ENCODE measurements at regions not wholly inside any gene's neighbourhood (a gene's known extent, or its start where the extent isn't known, plus 50 kb on each side); places are given as distances from the start of the nearest gene placed in this dataset.

GRCh38 chrX:109312757-109313156 is 169.1 kb downstream of the GUCY2F start:
- Histone ChIP-seq H3K27ac (ENCODE audit: low read depth in 2 of 2, low read length in 1 of 2) (no peak overlapping the region), H3K4me3 (ENCODE audit: low read depth in 1 of 2, low read length in 2 of 2) (no peak overlapping the region), H3K9me3 (ENCODE audit: control insufficient read depth in 2 of 2, insufficient read depth in 1 of 2, low read depth in 1 of 2, low read length in 1 of 2) (no peaks in the 10 kb centered on the region), H3K27me3 (ENCODE audit: control insufficient read depth in 1 of 2, insufficient read depth in 2 of 2, low read length in 2 of 2) (peaks cover 0 to 12% of the 10 kb centered on the region in 2 donors), H3K36me3 (ENCODE audit: control insufficient read depth in 2 of 2, insufficient read depth in 2 of 2, low read length in 1 of 2) (no peaks in the 10 kb centered on the region), H3K4me1 (ENCODE audit: control insufficient read depth in 2 of 2, insufficient read depth in 2 of 2, low read length in 1 of 2) (no peaks in the 10 kb centered on the region)
- WGBS, 2 donors, result 56% methylated on average over 3 of the region's 3 CpGs

- Histone ChIP-seq H3K36me3 (ENCODE audit: control insufficient read depth in 2 of 2, insufficient read depth in 2 of 2, low read length in 1 of 2) (no peaks in the 10 kb centered on the region), H3K27me3 (ENCODE audit: control insufficient read depth in 1 of 2, insufficient read depth in 2 of 2, low read length in 2 of 2) (peaks cover 0 to 17% of the 10 kb centered on the region in 2 donors), H3K27ac (ENCODE audit: low read depth in 2 of 2, low read length in 1 of 2) (no peak overlapping the region), H3K4me1 (ENCODE audit: control insufficient read depth in 2 of 2, insufficient read depth in 2 of 2, low read length in 1 of 2) (no peaks in the 10 kb centered on the region), H3K4me3 (ENCODE audit: low read depth in 1 of 2, low read length in 2 of 2) (no peak overlapping the region), H3K9me3 (ENCODE audit: control insufficient read depth in 2 of 2, insufficient read depth in 1 of 2, low read depth in 1 of 2, low read length in 1 of 2) (no peaks in the 10 kb centered on the region)
- WGBS, 2 donors, result 81 to 89% methylated on average over 8 of the region's 8 CpGs
Observed at GRCh38 chrX:109310031-109310430, 171.9 kb downstream of the GUCY2F start.

GRCh38 chrX:109301177-109301576 is 180.7 kb downstream of the GUCY2F start:
- no peak overlapping the region for H3K4me3 ChIP-seq (ENCODE audit: low read depth in 1 of 2, low read length in 2 of 2)
- no peaks in the 10 kb centered on the region for H3K9me3 ChIP-seq (ENCODE audit: control insufficient read depth in 2 of 2, insufficient read depth in 1 of 2, low read depth in 1 of 2, low read length in 1 of 2)
- 65 to 71% methylated on average over 2 of the region's 2 CpGs for WGBS, 2 donors
- no peaks in the 10 kb centered on the region for H3K36me3 ChIP-seq (ENCODE audit: control insufficient read depth in 2 of 2, insufficient read depth in 2 of 2, low read length in 1 of 2)
- no peak overlapping the region for H3K27ac ChIP-seq (ENCODE audit: low read depth in 2 of 2, low read length in 1 of 2)
- no peaks in the 10 kb centered on the region for H3K4me1 ChIP-seq (ENCODE audit: control insufficient read depth in 2 of 2, insufficient read depth in 2 of 2, low read length in 1 of 2)
- H3K27me3 ChIP-seq (ENCODE audit: control insufficient read depth in 1 of 2, insufficient read depth in 2 of 2, low read length in 2 of 2), result no peaks in the 10 kb centered on the region

- Histone ChIP-seq H3K27ac (ENCODE audit: low read depth in 2 of 2, low read length in 1 of 2) (no peak overlapping the region), H3K4me1 (ENCODE audit: control insufficient read depth in 2 of 2, insufficient read depth in 2 of 2, low read length in 1 of 2) (no peaks in the 10 kb centered on the region), H3K4me3 (ENCODE audit: low read depth in 1 of 2, low read length in 2 of 2) (no peak overlapping the region), H3K36me3 (ENCODE audit: control insufficient read depth in 2 of 2, insufficient read depth in 2 of 2, low read length in 1 of 2) (no peaks in the 10 kb centered on the region), H3K27me3 (ENCODE audit: control insufficient read depth in 1 of 2, insufficient read depth in 2 of 2, low read length in 2 of 2) (no peaks in the 10 kb centered on the region), H3K9me3 (ENCODE audit: control insufficient read depth in 2 of 2, insufficient read depth in 1 of 2, low read depth in 1 of 2, low read length in 1 of 2) (no peaks in the 10 kb centered on the region)
- WGBS, 2 donors, result 33 to 43% methylated on average over 1 of the region's 1 CpG
Observed at GRCh38 chrX:109300415-109300814, 181.5 kb downstream of the GUCY2F start.

- Histone ChIP-seq H3K9me3 (ENCODE audit: control insufficient read depth in 2 of 2, insufficient read depth in 1 of 2, low read depth in 1 of 2, low read length in 1 of 2) (no peaks in the 10 kb centered on the region), H3K36me3 (ENCODE audit: control insufficient read depth in 2 of 2, insufficient read depth in 2 of 2, low read length in 1 of 2) (no peaks in the 10 kb centered on the region), H3K4me1 (ENCODE audit: control insufficient read depth in 2 of 2, insufficient read depth in 2 of 2, low read length in 1 of 2) (no peaks in the 10 kb centered on the region), H3K27me3 (ENCODE audit: control insufficient read depth in 1 of 2, insufficient read depth in 2 of 2, low read length in 2 of 2) (no peaks in the 10 kb centered on the region), H3K27ac (ENCODE audit: low read depth in 2 of 2, low read length in 1 of 2) (no peak overlapping the region), H3K4me3 (ENCODE audit: low read depth in 1 of 2, low read length in 2 of 2) (no peak overlapping the region)
- 36 to 39% methylated on average over 2 of the region's 2 CpGs for WGBS, 2 donors
Observed at GRCh38 chrX:109299091-109299490, 182.8 kb downstream of the GUCY2F start.

- Histone ChIP-seq H3K27me3 (ENCODE audit: control insufficient read depth in 1 of 2, insufficient read depth in 2 of 2, low read length in 2 of 2) (no peaks in the 10 kb centered on the region), H3K27ac (ENCODE audit: low read depth in 2 of 2, low read length in 1 of 2) (no peak overlapping the region), H3K36me3 (ENCODE audit: control insufficient read depth in 2 of 2, insufficient read depth in 2 of 2, low read length in 1 of 2) (no peaks in the 10 kb centered on the region), H3K9me3 (ENCODE audit: control insufficient read depth in 2 of 2, insufficient read depth in 1 of 2, low read depth in 1 of 2, low read length in 1 of 2) (no peaks in the 10 kb centered on the region), H3K4me3 (ENCODE audit: low read depth in 1 of 2, low read length in 2 of 2) (no peak overlapping the region), H3K4me1 (ENCODE audit: control insufficient read depth in 2 of 2, insufficient read depth in 2 of 2, low read length in 1 of 2) (no peaks in the 10 kb centered on the region)
- 46 to 56% methylated on average over 4 of the region's 4 CpGs for WGBS, 2 donors
Observed at GRCh38 chrX:109294097-109294814, 187.6 kb downstream of the GUCY2F start.

- H3K27me3 ChIP-seq (ENCODE audit: control insufficient read depth in 1 of 2, insufficient read depth in 2 of 2, low read length in 2 of 2), result no peaks in the 10 kb centered on the region
- H3K36me3 ChIP-seq (ENCODE audit: control insufficient read depth in 2 of 2, insufficient read depth in 2 of 2, low read length in 1 of 2), result no peaks in the 10 kb centered on the region
- 90 to 91% methylated on average over 1 of the region's 1 CpG for whole genome bisulfite sequencing, 2 donors
- no peaks in the 10 kb centered on the region for H3K4me1 ChIP-seq (ENCODE audit: control insufficient read depth in 2 of 2, insufficient read depth in 2 of 2, low read length in 1 of 2)
- H3K27ac ChIP-seq (ENCODE audit: low read depth in 2 of 2, low read length in 1 of 2), result no peak overlapping the region
- H3K9me3 ChIP-seq (ENCODE audit: control insufficient read depth in 2 of 2, insufficient read depth in 1 of 2, low read depth in 1 of 2, low read length in 1 of 2), result peaks cover 0 to 2% of the 10 kb centered on the region in 2 donors
- H3K4me3 ChIP-seq (ENCODE audit: low read depth in 1 of 2, low read length in 2 of 2), result no peak overlapping the region
Observed at GRCh38 chrX:109283870-109284269, 198.0 kb downstream of the GUCY2F start.

- Histone ChIP-seq H3K9me3 (ENCODE audit: control insufficient read depth in 2 of 2, insufficient read depth in 1 of 2, low read depth in 1 of 2, low read length in 1 of 2) (no peaks in the 10 kb centered on the region), H3K36me3 (ENCODE audit: control insufficient read depth in 2 of 2, insufficient read depth in 2 of 2, low read length in 1 of 2) (no peaks in the 10 kb centered on the region), H3K4me1 (ENCODE audit: control insufficient read depth in 2 of 2, insufficient read depth in 2 of 2, low read length in 1 of 2) (no peaks in the 10 kb centered on the region), H3K27ac (ENCODE audit: low read depth in 2 of 2, low read length in 1 of 2) (no peak overlapping the region), H3K4me3 (ENCODE audit: low read depth in 1 of 2, low read length in 2 of 2) (no peak overlapping the region), H3K27me3 (ENCODE audit: control insufficient read depth in 1 of 2, insufficient read depth in 2 of 2, low read length in 2 of 2) (no peaks in the 10 kb centered on the region)
- WGBS, 2 donors, result 18 to 20% methylated on average over 3 of the region's 3 CpGs
Observed at GRCh38 chrX:109281483-109282275, 200.2 kb downstream of the GUCY2F start.

GRCh38 chrX:109274806-109275205 is 207.1 kb downstream of the GUCY2F start:
- H3K4me1 ChIP-seq (ENCODE audit: control insufficient read depth in 2 of 2, insufficient read depth in 2 of 2, low read length in 1 of 2), result peaks cover 0 to 2% of the 10 kb centered on the region in 2 donors
- no peak overlapping the region for H3K4me3 ChIP-seq (ENCODE audit: low read depth in 1 of 2, low read length in 2 of 2)
- WGBS, 2 donors, result 88 to 90% methylated on average over 3 of the region's 3 CpGs
- no peak overlapping the region for H3K27ac ChIP-seq (ENCODE audit: low read depth in 2 of 2, low read length in 1 of 2)
- no peaks in the 10 kb centered on the region for H3K9me3 ChIP-seq (ENCODE audit: control insufficient read depth in 2 of 2, insufficient read depth in 1 of 2, low read depth in 1 of 2, low read length in 1 of 2)
- no peaks in the 10 kb centered on the region for H3K36me3 ChIP-seq (ENCODE audit: control insufficient read depth in 2 of 2, insufficient read depth in 2 of 2, low read length in 1 of 2)
- peaks cover 0 to 9% of the 10 kb centered on the region in 2 donors for H3K27me3 ChIP-seq (ENCODE audit: control insufficient read depth in 1 of 2, insufficient read depth in 2 of 2, low read length in 2 of 2)
